HEK293 (cell line): ENCODE measurements at regions not wholly inside any gene's neighbourhood (a gene's known extent, or its start where the extent isn't known, plus 50 kb on each side); places are given as distances from the start of the nearest gene placed in this dataset.

Source experiments
- CTCF ChIA-PET: fragments of 350-600 bp; formaldehyde crosslinking; extraction: SDS; loops from one replicate; lab custom pipeline; 2021; ENCODE audit warnings: antibody characterized with exemption; lab: Yijun Ruan, JAX
- POLR2A ChIA-PET: fragments of 300-600 bp; formaldehyde crosslinking; extraction: SDS; loops from one replicate; lab custom pipeline; 2020; ENCODE audit warnings: antibody characterized with exemption, inconsistent platforms; lab: Yijun Ruan, JAX
- H3K27ac ChIP-seq: fragments of 200-500 bp; sonication (Bioruptor generic); 2 replicates; pipeline ENCODE4 v1.5.1; 2014; ENCODE audit warnings: low read depth, low read length, control low read depth, inconsistent platforms; ENCODE audit errors: extremely low read depth
- H3K36me3 ChIP-seq, 2 experiments: fragments of 200-500 bp in 1 of 2; sonication (Bioruptor generic) in 1 of 2; 1 replicate in 1 of 2; 2 replicates in 1 of 2; pipeline ENCODE4 v1.5.1; 2014 to 2017; ENCODE audit warnings: inconsistent platforms in 2 of 2, low read length in 2 of 2; ENCODE audit not compliant: control insufficient read depth in 2 of 2, insufficient read depth in 1 of 2
- H3K4me1 ChIP-seq: fragments of 200-500 bp; sonication (Bioruptor generic); 2 replicates; pipeline ENCODE4 v1.5.1; 2014; ENCODE audit warnings: mild to moderate bottlenecking, low read length, inconsistent platforms; ENCODE audit not compliant: control insufficient read depth, insufficient read depth
- H3K4me3 ChIP-seq: 2 replicates; pipeline ENCODE4 v1.5.1; 2011; ENCODE audit warnings: low read depth, mild to moderate bottlenecking, control low read depth, low read length, moderate library complexity
- H3K9me3 ChIP-seq: fragments of 200-500 bp; sonication (Bioruptor generic); 2 replicates; pipeline ENCODE4 v1.5.1; 2014; ENCODE audit warnings: low read depth, low read length, inconsistent platforms; ENCODE audit not compliant: control insufficient read depth, insufficient read depth
- GLI2 ChIP-seq: fragments of 450-650 bp; formaldehyde crosslinking; IDR thresholded peaks from 2 replicates; pipeline ENCODE4; 2017; ENCODE audit warnings: missing biosample characterization, missing genetic modification characterization, low read depth, borderline replicate concordance
- MEIS1 ChIP-seq: sonication (generic); formaldehyde crosslinking; IDR thresholded peaks from 2 replicates; pipeline ENCODE4 v1.8.1; 2022; ENCODE audit warnings: missing genetic modification reagents, mild to moderate bottlenecking, borderline replicate concordance
- SALL2 ChIP-seq: fragments of 450-650 bp; formaldehyde crosslinking; IDR thresholded peaks from 2 replicates; pipeline ENCODE4 v1.5.0; 2017; ENCODE audit warnings: missing biosample characterization, mild to moderate bottlenecking, missing genetic modification characterization, borderline replicate concordance
- ZBTB10 ChIP-seq: fragments of 450-650 bp; formaldehyde crosslinking; IDR thresholded peaks from 2 replicates; pipeline ENCODE4 v1.5.1; 2016; ENCODE audit warnings: missing biosample characterization, missing genetic modification characterization
- ZBTB17 ChIP-seq: fragments of 450-650 bp; formaldehyde crosslinking; IDR thresholded peaks from 2 replicates; pipeline ENCODE4 v1.5.1; 2016; ENCODE audit warnings: missing biosample characterization, missing genetic modification characterization
- ZBTB21 ChIP-seq: fragments of 450-650 bp; formaldehyde crosslinking; IDR thresholded peaks from 2 replicates; pipeline ENCODE4 v1.5.1; 2017; ENCODE audit warnings: missing biosample characterization, missing genetic modification characterization
- ZBTB8A ChIP-seq: fragments of 450-650 bp; formaldehyde crosslinking; IDR thresholded peaks from 2 replicates; pipeline ENCODE4 v1.5.1; 2016; ENCODE audit warnings: missing biosample characterization, missing genetic modification characterization
- ZFP3 ChIP-seq: fragments of 450-650 bp; formaldehyde crosslinking; IDR thresholded peaks from 2 replicates; pipeline ENCODE4 v1.5.1; 2016; ENCODE audit warnings: low read depth, missing biosample characterization, missing genetic modification characterization
- ZNF155 ChIP-seq: fragments of 450-650 bp; formaldehyde crosslinking; IDR thresholded peaks from 2 replicates; pipeline ENCODE4 v1.5.1; 2016; ENCODE audit warnings: missing biosample characterization, missing genetic modification characterization
- ZNF157 ChIP-seq: fragments of 450-650 bp; formaldehyde crosslinking; IDR thresholded peaks from 2 replicates; pipeline ENCODE4 v1.5.1; 2016; ENCODE audit warnings: missing biosample characterization, missing genetic modification characterization
- ZNF24 ChIP-seq: fragments of 450-650 bp; formaldehyde crosslinking; IDR thresholded peaks from 2 replicates; pipeline ENCODE4 v1.5.1; 2016; ENCODE audit warnings: missing biosample characterization, missing genetic modification characterization
- ZNF341 ChIP-seq: fragments of 450-650 bp; formaldehyde crosslinking; IDR thresholded peaks from 2 replicates; pipeline ENCODE4; 2016; ENCODE audit warnings: low read depth, missing biosample characterization, missing genetic modification characterization
- ZNF433 ChIP-seq: fragments of 450-650 bp; formaldehyde crosslinking; IDR thresholded peaks from 2 replicates; pipeline ENCODE4 v1.5.1; 2016; ENCODE audit warnings: missing biosample characterization, missing genetic modification characterization, low read depth
- ZNF473 ChIP-seq: fragments of 450-650 bp; formaldehyde crosslinking; IDR thresholded peaks from 2 replicates; pipeline ENCODE4 v1.5.1; 2017; ENCODE audit warnings: missing biosample characterization, missing genetic modification characterization
- ZNF501 ChIP-seq: fragments of 450-650 bp; formaldehyde crosslinking; IDR thresholded peaks from 2 replicates; pipeline ENCODE4 v1.5.1; 2016; ENCODE audit warnings: missing biosample characterization, missing genetic modification characterization
- ZNF529 ChIP-seq: fragments of 450-650 bp; formaldehyde crosslinking; IDR thresholded peaks from 2 replicates; pipeline ENCODE4 v1.5.1; 2017; ENCODE audit warnings: missing genetic modification characterization, missing biosample characterization; ENCODE audit not compliant: insufficient replicate concordance
- ZNF544 ChIP-seq: fragments of 450-650 bp; formaldehyde crosslinking; IDR thresholded peaks from 2 replicates; pipeline ENCODE4 v1.5.0; 2017; ENCODE audit warnings: missing biosample characterization, missing genetic modification characterization
- ZNF654 ChIP-seq: fragments of 450-650 bp; formaldehyde crosslinking; IDR thresholded peaks from 2 replicates; pipeline ENCODE4 v1.5.1; 2016; ENCODE audit warnings: low read depth, missing biosample characterization, missing genetic modification characterization
- ZNF660 ChIP-seq: fragments of 450-650 bp; IDR thresholded peaks from 2 replicates; pipeline ENCODE4 v1.5.1; 2018; ENCODE audit warnings: missing biosample characterization, mild to moderate bottlenecking, missing genetic modification characterization
- ZNF777 ChIP-seq: fragments of 450-650 bp; formaldehyde crosslinking; IDR thresholded peaks from 2 replicates; pipeline ENCODE4 v1.5.1; 2017; ENCODE audit warnings: missing biosample characterization, missing genetic modification characterization, borderline replicate concordance
- ZNF837 ChIP-seq: fragments of 450-650 bp; formaldehyde crosslinking; IDR thresholded peaks from 2 replicates; pipeline ENCODE4 v1.5.1; 2016; ENCODE audit warnings: missing biosample characterization, missing genetic modification characterization
- ZSCAN30 ChIP-seq: fragments of 450-650 bp; IDR thresholded peaks from 2 replicates; pipeline ENCODE4 v1.5.1; 2018; ENCODE audit warnings: missing biosample characterization, mild to moderate bottlenecking, missing genetic modification characterization, moderate library complexity
- TF ChIP-seq, protein P1 (sequence below): fragments of 450-650 bp; IDR thresholded peaks from 2 replicates; pipeline ENCODE4 v1.5.1; 2018; ENCODE audit warnings: missing biosample characterization, missing genetic modification characterization
- TF ChIP-seq, protein P2 (sequence below): fragments of 450-650 bp; formaldehyde crosslinking; IDR thresholded peaks from 2 replicates; pipeline ENCODE4 v1.5.1; 2016; ENCODE audit warnings: missing biosample characterization, missing genetic modification characterization
- TF ChIP-seq, protein P3 (sequence below): fragments of 450-650 bp; formaldehyde crosslinking; IDR thresholded peaks from 2 replicates; pipeline ENCODE4 v1.5.1; 2016; ENCODE audit warnings: missing biosample characterization, missing genetic modification characterization
- TF ChIP-seq, protein P4 (sequence below): fragments of 450-650 bp; formaldehyde crosslinking; IDR thresholded peaks from 2 replicates; pipeline ENCODE4 v1.5.1; 2016; ENCODE audit warnings: missing biosample characterization, missing genetic modification characterization
- TF ChIP-seq, protein P5 (sequence below): fragments of 450-650 bp; IDR thresholded peaks from 2 replicates; pipeline ENCODE4 v1.5.1; 2018; ENCODE audit warnings: missing biosample characterization, mild to moderate bottlenecking, missing genetic modification characterization

GRCh38 chr18:60675801-60676200, 303.2 kb upstream of the MC4R start:
- TF ChIP-seq ZNF529 (tag by site-specific recombination) (no peak), ZBTB17 (tag by site-specific recombination) (no peak), ZBTB21 (tag by site-specific recombination) (no peak), ZNF660 (tag by site-specific recombination) (no peak), ZNF473 (no peak), ZNF837 (tag by site-specific recombination) (no peak), SALL2 (no peak), ZNF433 (tag by site-specific recombination) (no peak), ZSCAN30 (tag by site-specific recombination) (no peak), ZFP3 (tag by site-specific recombination) (no peak), ZNF155 (tag by site-specific recombination) (no peak), ZNF777 (tag by site-specific recombination) (no peak)
- TF ChIP-seq, protein P1, sequence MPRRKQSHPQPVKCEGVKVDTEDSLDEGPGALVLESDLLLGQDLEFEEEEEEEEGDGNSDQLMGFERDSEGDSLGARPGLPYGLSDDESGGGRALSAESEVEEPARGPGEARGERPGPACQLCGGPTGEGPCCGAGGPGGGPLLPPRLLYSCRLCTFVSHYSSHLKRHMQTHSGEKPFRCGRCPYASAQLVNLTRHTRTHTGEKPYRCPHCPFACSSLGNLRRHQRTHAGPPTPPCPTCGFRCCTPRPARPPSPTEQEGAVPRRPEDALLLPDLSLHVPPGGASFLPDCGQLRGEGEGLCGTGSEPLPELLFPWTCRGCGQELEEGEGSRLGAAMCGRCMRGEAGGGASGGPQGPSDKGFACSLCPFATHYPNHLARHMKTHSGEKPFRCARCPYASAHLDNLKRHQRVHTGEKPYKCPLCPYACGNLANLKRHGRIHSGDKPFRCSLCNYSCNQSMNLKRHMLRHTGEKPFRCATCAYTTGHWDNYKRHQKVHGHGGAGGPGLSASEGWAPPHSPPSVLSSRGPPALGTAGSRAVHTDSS (tag by site-specific recombination): no peak
- Histone ChIP-seq H3K4me3 (no peak overlapping the region), H3K4me1 (no peaks in the 10 kb centered on the region), H3K27ac (no peak overlapping the region), H3K9me3 (no peaks in the 10 kb centered on the region), H3K36me3 (no peaks in the 10 kb centered on the region)
- POLR2A ChIA-PET: no interaction called here
- CTCF ChIA-PET: no interaction called here

DNA sequence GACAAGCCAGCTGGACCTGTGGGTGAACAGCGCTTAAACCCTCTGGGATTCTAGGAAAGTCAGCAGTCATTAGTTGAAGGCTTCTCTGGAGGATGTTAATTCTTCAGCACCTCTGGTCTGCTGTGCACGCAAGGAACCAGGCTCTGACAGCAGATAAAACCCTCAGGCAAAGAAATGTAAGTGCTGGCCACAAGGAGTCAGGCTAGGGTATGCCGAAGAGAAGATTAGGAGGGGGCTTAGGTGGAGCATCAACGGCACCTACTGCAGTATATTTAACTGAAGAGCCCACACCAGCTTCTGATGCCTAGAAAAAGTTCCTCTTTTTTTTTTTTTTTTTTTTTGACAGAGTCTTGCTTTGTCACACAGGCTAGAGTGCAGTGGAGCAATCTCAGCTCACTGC, 304.2 kb upstream of the MC4R start:
- Histone ChIP-seq H3K36me3 (no peaks in the 10 kb centered on the region), H3K4me1 (no peaks in the 10 kb centered on the region), H3K4me3 (no peak overlapping the region)
- POLR2A ChIA-PET: no interaction called here
- no peak for TF ChIP-seq ZNF341 (tag by site-specific recombination)
- no peak for TF ChIP-seq ZBTB8A
- TF ChIP-seq, protein P2, sequence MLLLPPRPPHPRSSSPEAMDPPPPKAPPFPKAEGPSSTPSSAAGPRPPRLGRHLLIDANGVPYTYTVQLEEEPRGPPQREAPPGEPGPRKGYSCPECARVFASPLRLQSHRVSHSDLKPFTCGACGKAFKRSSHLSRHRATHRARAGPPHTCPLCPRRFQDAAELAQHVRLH (tag by site-specific recombination): no peak
- TF ChIP-seq, protein P3, sequence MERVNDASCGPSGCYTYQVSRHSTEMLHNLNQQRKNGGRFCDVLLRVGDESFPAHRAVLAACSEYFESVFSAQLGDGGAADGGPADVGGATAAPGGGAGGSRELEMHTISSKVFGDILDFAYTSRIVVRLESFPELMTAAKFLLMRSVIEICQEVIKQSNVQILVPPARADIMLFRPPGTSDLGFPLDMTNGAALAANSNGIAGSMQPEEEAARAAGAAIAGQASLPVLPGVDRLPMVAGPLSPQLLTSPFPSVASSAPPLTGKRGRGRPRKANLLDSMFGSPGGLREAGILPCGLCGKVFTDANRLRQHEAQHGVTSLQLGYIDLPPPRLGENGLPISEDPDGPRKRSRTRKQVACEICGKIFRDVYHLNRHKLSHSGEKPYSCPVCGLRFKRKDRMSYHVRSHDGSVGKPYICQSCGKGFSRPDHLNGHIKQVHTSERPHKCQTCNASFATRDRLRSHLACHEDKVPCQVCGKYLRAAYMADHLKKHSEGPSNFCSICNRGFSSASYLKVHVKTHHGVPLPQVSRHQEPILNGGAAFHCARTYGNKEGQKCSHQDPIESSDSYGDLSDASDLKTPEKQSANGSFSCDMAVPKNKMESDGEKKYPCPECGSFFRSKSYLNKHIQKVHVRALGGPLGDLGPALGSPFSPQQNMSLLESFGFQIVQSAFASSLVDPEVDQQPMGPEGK (tag by site-specific recombination): no peak
- no peak for TF ChIP-seq ZNF654
- TF ChIP-seq GLI2 (tag by site-specific recombination): no peak
- TF ChIP-seq ZNF157 (tag by site-specific recombination): no peak
- TF ChIP-seq ZNF24 (tag by site-specific recombination): no peak
- no peak for TF ChIP-seq MEIS1
- TF ChIP-seq ZBTB10: no peak
- TF ChIP-seq, protein P4, sequence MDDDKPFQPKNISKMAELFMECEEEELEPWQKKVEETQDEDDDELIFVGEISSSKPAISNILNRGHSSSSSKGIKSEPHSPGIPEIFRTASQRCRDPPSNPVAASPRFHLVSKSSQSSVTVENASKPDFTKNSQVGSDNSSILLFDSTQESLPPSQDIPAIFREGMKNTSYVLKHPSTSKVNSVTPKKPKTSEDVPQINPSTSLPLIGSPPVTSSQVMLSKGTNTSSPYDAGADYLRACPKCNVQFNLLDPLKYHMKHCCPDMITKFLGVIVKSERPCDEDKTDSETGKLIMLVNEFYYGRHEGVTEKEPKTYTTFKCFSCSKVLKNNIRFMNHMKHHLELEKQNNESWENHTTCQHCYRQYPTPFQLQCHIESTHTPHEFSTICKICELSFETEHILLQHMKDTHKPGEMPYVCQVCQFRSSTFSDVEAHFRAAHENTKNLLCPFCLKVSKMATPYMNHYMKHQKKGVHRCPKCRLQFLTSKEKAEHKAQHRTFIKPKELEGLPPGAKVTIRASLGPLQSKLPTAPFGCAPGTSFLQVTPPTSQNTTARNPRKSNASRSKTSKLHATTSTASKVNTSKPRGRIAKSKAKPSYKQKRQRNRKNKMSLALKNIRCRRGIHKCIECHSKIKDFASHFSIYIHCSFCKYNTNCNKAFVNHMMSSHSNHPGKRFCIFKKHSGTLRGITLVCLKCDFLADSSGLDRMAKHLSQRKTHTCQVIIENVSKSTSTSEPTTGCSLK (tag by site-specific recombination): no peak
- no peak for TF ChIP-seq ZNF501
- TF ChIP-seq, protein P5, sequence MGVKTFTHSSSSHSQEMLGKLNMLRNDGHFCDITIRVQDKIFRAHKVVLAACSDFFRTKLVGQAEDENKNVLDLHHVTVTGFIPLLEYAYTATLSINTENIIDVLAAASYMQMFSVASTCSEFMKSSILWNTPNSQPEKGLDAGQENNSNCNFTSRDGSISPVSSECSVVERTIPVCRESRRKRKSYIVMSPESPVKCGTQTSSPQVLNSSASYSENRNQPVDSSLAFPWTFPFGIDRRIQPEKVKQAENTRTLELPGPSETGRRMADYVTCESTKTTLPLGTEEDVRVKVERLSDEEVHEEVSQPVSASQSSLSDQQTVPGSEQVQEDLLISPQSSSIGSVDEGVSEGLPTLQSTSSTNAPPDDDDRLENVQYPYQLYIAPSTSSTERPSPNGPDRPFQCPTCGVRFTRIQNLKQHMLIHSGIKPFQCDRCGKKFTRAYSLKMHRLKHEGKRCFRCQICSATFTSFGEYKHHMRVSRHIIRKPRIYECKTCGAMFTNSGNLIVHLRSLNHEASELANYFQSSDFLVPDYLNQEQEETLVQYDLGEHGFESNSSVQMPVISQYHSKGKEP: no peak
- TF ChIP-seq ZNF544: no peak
- TF ChIP-seq, all 188 proteins: peak for 0
- CTCF ChIA-PET: interaction anchor here (0.6 kb wide), 1 partner anchor 711 kb away, joined by 3 read pairs; no protein-coding TSS in a partner anchor
- Histone ChIP-seq H3K27ac (no peak overlapping the region), H3K9me3 (no peaks in the 10 kb centered on the region)
